Body of pancreas (tissue), 4 donors: ENCODE measurements at regions not wholly inside any gene's neighbourhood (a gene's known extent, or its start where the extent isn't known, plus 50 kb on each side); places are given as distances from the start of the nearest gene placed in this dataset.

Experiments
- ATAC-seq: fragments of 150-250 bp; one replicate; pipeline ENCODE4 v1.9.1; 2016
- DNase-seq, 4 donors: peaks; one replicate each; pipeline ENCODE4 v3.0.0-alpha.2; 2019
- H3K27ac ChIP-seq, 4 donors: fragments of 200-600 bp; sonication (generic); 1 replicate in 3 of 4; 2 replicates in 1 of 4; pipeline versions ENCODE4 v1.5.1 to v1.6.1; 2016 to 2019; ENCODE audit warnings: mild to moderate bottlenecking in 1 of 4, mixed read lengths in 1 of 4, moderate library complexity in 1 of 4
- H3K27me3 ChIP-seq, 2 donors: fragments of 200-600 bp; sonication (generic); one replicate each; pipeline ENCODE4 v1.6.0; 2016; ENCODE audit warnings: mild to moderate bottlenecking in 1 of 2
- H3K36me3 ChIP-seq, 2 donors: fragments of 200-600 bp; sonication (generic); replicated peaks in 1 of 2; 2 replicates each; pipeline ENCODE4 v1.5.1; 2016; ENCODE audit warnings: low read depth in 2 of 2; ENCODE audit not compliant: insufficient read depth in 1 of 2
- H3K4me1 ChIP-seq: fragments of 200-600 bp; sonication (generic); one replicate; pipeline ENCODE4 v1.6.0; 2016
- H3K4me3 ChIP-seq, 2 donors: fragments of 200-600 bp; sonication (generic); 1 replicate in 1 of 2; 2 replicates in 1 of 2; pipeline ENCODE4 v1.5.1; 2016 to 2019
- H3K9me3 ChIP-seq, 3 donors: fragments of 200-600 bp; sonication (generic); 1 replicate in 2 of 3; 2 replicates in 1 of 3; pipeline ENCODE4 v1.5.1; 2016
- POLR2A ChIP-seq, 3 donors: fragments of 450-650 bp; IDR thresholded peaks; one replicate each; pipeline ENCODE4 v1.6.1; 2016; ENCODE audit warnings: antibody characterized with exemption in 3 of 3, mild to moderate bottlenecking in 2 of 3
- WGBS, 2 donors: methylation state at CpG; one replicate each; pipeline ENCODE4 v1.1.5; 2017; 5-methylcytosine and 5-hydroxymethylcytosine counted together
- intact Hi-C: fragments of 100-400 bp; cut with DNase I; formaldehyde crosslinking; loops from one replicate; pipeline ENCODE4 v1.15.1; 2023
- TF ChIP-seq, protein P1 (sequence below), 7 experiments: fragments of 450-650 bp in 4 of 7; fragments of 200-600 bp in 3 of 7; sonication (generic) in 3 of 7; IDR thresholded peaks; one replicate each; pipeline ENCODE4 v1.5.1; 2016 to 2019; ENCODE audit warnings: antibody characterized with exemption in 7 of 7

GRCh38 chr5:74288038-74288437 is 352.5 kb downstream of the ENC1 start:
- H3K27me3 ChIP-seq: no peaks in the 10 kb centered on the region
- no peak overlapping the region for H3K27ac ChIP-seq
- no peak overlapping the region for H3K4me3 ChIP-seq
- H3K9me3 ChIP-seq: no peaks in the 10 kb centered on the region
- ATAC-seq (no peak), DNase-seq (no peak)
- intact Hi-C loops: no loop called here
- peaks cover 8% of the 10 kb centered on the region for H3K4me1 ChIP-seq
- no peaks in the 10 kb centered on the region for H3K36me3 ChIP-seq
- TF ChIP-seq, protein P1, sequence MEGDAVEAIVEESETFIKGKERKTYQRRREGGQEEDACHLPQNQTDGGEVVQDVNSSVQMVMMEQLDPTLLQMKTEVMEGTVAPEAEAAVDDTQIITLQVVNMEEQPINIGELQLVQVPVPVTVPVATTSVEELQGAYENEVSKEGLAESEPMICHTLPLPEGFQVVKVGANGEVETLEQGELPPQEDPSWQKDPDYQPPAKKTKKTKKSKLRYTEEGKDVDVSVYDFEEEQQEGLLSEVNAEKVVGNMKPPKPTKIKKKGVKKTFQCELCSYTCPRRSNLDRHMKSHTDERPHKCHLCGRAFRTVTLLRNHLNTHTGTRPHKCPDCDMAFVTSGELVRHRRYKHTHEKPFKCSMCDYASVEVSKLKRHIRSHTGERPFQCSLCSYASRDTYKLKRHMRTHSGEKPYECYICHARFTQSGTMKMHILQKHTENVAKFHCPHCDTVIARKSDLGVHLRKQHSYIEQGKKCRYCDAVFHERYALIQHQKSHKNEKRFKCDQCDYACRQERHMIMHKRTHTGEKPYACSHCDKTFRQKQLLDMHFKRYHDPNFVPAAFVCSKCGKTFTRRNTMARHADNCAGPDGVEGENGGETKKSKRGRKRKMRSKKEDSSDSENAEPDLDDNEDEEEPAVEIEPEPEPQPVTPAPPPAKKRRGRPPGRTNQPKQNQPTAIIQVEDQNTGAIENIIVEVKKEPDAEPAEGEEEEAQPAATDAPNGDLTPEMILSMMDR (IDR thresholded peaks at IDR 0.05): no peak
- TF ChIP-seq POLR2A (IDR thresholded peaks at IDR 0.05): no peak
- WGBS, 2 donors: 91 to 93% methylated on average over 4 of the region's 4 CpGs

DNA sequence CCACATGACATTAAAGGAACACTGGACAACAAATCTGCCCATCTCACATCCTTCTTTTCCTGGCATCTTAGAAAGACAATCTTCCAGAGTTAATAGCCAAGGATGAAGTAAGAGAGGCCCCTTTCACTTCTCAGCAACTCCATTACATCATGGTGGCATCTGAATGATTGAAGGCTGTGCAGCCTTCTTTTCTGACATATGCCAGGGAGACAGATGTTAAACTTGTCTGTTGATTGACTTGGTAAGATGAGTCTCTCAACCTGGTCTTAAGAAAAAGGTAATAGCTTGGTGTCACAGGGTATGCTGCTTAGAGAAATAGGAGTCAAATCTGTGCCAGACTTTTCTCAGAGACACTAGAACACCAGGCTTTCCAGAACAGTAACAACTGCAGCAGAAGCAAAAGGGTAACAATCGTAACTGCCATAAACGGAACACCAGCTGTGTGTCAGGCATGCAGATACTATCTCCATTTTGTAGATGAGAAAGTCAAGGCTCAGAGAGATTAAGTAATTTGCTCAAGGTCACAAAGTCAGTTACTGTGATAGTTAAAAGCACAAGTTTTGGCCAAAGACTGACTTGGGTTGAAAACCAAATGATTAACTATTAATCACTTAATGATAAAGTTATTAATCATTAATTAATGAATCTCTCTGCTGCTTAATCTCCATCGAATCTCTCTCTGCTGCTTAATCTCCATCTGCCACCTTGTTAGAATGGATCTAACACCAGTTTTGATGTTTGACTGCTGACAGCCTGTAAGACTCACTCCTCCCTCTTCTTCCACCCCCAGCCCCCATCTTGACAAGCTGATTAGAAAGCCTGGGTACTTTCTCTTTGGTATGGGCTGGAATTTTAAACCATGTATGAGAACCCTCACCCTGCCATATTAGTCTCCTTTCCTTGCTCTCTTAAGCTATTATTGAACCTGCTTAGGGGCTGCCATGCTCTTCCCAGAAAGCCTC is 353.5 kb downstream of the ENC1 start:
- TF ChIP-seq POLR2A (IDR thresholded peaks at IDR 0.05): no peak
- TF ChIP-seq, protein P1 (IDR thresholded peaks at IDR 0.05): no peak
- no peaks in the 10 kb centered on the region for H3K36me3 ChIP-seq
- no peaks in the 10 kb centered on the region for H3K9me3 ChIP-seq
- H3K27ac ChIP-seq: no peak overlapping the region
- ATAC-seq: no peak
- WGBS, 2 donors: 20 to 26% methylated on average over 3 of the region's 3 CpGs
- peaks cover 8% of the 10 kb centered on the region for H3K4me1 ChIP-seq
- no peaks in the 10 kb centered on the region for H3K27me3 ChIP-seq
- intact Hi-C loops: no loop called here
- H3K4me3 ChIP-seq: no peak overlapping the region
- no peak for DNase-seq

DNA sequence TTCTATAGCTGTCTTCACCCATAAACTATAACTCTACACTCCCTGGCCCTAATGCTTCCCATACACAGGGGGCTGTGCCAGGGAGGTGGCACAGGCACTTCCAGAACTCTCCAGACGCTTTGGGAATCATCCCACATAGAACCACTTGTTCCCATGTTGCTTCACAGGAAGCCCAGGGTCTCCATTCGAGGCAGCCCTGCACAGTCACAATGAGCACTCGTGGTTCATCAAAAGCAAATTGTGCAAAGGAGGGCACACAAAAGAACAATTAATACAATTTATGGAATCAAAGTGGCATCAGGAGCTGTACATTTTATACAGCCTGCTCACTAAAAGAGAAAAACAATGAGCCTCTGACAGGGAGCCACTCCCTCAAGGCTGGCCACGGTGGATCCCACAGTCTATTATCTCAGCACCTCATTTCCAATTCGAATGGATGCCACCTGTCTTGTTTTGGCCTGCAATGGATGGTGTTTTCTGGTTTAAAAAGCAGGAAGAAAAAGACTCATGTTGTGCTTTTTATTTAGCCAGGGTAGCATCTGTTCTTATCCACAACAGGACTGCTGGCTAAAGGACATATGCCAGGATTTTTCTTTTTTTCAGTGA is 354.8 kb downstream of the ENC1 start:
- TF ChIP-seq, protein P1 (IDR thresholded peaks at IDR 0.05): no peak
- no peak for TF ChIP-seq POLR2A (IDR thresholded peaks at IDR 0.05)
- H3K27ac ChIP-seq: no peak overlapping the region
- no peak overlapping the region for H3K4me3 ChIP-seq
- 80 to 85% methylated on average over 5 of the region's 5 CpGs for WGBS, 2 donors
- no peak for ATAC-seq
- DNase-seq: no peak
- H3K4me1 ChIP-seq: peaks cover 8% of the 10 kb centered on the region
- intact Hi-C loops: no loop called here
- H3K36me3 ChIP-seq: no peaks in the 10 kb centered on the region
- no peaks in the 10 kb centered on the region for H3K9me3 ChIP-seq
- H3K27me3 ChIP-seq: no peaks in the 10 kb centered on the region

- Histone ChIP-seq H3K4me3 (no peak overlapping the region), H3K27ac (no peak overlapping the region), H3K36me3 (no peaks in the 10 kb centered on the region), H3K9me3 (no peaks in the 10 kb centered on the region), H3K27me3 (no peaks in the 10 kb centered on the region), H3K4me1 (no peaks in the 10 kb centered on the region)
- no peak for DNase-seq
- TF ChIP-seq, protein P1 (IDR thresholded peaks at IDR 0.05): no peak
- no peak for TF ChIP-seq POLR2A (IDR thresholded peaks at IDR 0.05)
- ATAC-seq: no peak
- intact Hi-C loops: no loop called here
- WGBS, 2 donors: 65 to 89% methylated on average over 5 of the region's 5 CpGs
Measured at GRCh38 chr5:74282490-74282889, 358.0 kb downstream of the ENC1 start.
